Right atrium auricular region (tissue), 2 donors: ENCODE measurements at regions not wholly inside any gene's neighbourhood (a gene's known extent, or its start where the extent isn't known, plus 50 kb on each side); places are given as distances from the start of the nearest gene placed in this dataset.
A peak's percentile ranks its signal among the peaks of the same experiment; 100 is the strongest.

Source experiments
- DNase-seq: peaks from one replicate; pipeline ENCODE4 v3.0.0-alpha.2; 2019; ENCODE audit warnings: low spot score
- H3K27ac ChIP-seq, 2 donors: fragments of 200-600 bp; sonication (generic); 1 replicate in 1 of 2; 2 replicates in 1 of 2; pipeline ENCODE4 v1.5.1; 2016 to 2019
- H3K27me3 ChIP-seq, 2 donors: fragments of 200-600 bp; sonication (generic); one replicate each; pipeline versions ENCODE4 v1.5.1 to v1.6.0; 2017 to 2019
- H3K36me3 ChIP-seq: fragments of 200-600 bp; sonication (generic); one replicate; pipeline ENCODE4 v1.5.1; 2016
- H3K4me1 ChIP-seq, 2 donors: fragments of 200-600 bp; sonication (generic); one replicate each; pipeline versions ENCODE4 v1.5.1 to v1.6.0; 2017 to 2019
- H3K4me3 ChIP-seq, 2 donors: fragments of 200-600 bp; sonication (generic); 1 replicate in 1 of 2; 2 replicates in 1 of 2; pipeline ENCODE4 v1.5.1; 2017 to 2019; ENCODE audit warnings: mild to moderate bottlenecking in 1 of 2, moderate library complexity in 1 of 2
- H3K9me3 ChIP-seq, 2 donors: fragments of 200-600 bp; sonication (generic); one replicate each; pipeline ENCODE4 v1.5.1; 2019
- TF ChIP-seq, protein P1 (sequence below), 2 donors: fragments of 200-600 bp; sonication (generic); IDR thresholded peaks; one replicate each; pipeline ENCODE4 v1.5.1; 2019; ENCODE audit warnings: antibody characterized with exemption in 2 of 2

DNA sequence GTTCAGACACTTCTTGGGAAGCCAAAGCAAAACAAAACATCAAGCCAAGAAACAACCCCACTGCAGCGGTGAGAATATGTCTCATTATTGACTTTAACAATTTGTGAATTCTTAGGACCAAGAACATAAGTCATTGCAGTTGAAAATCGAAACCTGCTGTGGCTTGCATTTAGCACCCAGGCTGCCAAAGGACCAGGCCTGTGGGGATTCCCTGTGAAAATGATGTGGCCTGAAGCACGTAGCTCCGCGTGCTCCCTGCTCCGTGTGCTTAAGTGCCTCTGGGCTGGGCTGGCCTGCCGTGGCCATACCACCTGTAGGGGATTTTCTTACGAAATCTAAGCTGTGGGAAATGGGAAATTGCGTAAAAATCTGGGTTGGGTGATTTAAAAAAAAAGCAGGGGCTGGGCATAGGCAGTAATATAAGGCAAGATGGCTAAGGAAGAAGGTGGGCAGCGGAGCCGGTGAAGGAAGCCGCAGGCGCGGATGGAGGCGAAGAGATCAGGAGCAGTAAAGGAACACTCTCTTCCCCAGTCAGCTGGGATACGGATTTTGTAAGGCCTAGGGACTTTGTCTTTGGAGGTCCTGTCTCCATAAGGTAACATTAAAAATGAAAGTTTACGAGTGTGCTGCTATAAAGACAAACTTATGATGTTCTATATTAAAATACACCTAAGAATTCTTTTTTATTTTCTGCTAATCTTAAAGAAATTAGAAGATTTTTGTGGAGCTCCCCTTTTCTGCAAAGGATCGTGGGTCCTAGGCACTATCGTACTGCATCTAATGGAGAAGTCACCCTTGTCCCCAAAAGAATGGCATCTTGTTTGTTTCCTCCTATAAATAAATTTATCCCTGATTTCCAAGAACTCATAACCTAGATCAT is 189.6 kb upstream of the SEMA6A start:
- DNase-seq: no peak
- Histone ChIP-seq H3K4me1 (no peaks in the 10 kb centered on the region), H3K36me3 (no peaks in the 10 kb centered on the region), H3K4me3 (no peak overlapping the region), H3K27ac (no peak overlapping the region), H3K9me3 (no peaks in the 10 kb centered on the region), H3K27me3 (no peaks in the 10 kb centered on the region)
- TF ChIP-seq, protein P1, sequence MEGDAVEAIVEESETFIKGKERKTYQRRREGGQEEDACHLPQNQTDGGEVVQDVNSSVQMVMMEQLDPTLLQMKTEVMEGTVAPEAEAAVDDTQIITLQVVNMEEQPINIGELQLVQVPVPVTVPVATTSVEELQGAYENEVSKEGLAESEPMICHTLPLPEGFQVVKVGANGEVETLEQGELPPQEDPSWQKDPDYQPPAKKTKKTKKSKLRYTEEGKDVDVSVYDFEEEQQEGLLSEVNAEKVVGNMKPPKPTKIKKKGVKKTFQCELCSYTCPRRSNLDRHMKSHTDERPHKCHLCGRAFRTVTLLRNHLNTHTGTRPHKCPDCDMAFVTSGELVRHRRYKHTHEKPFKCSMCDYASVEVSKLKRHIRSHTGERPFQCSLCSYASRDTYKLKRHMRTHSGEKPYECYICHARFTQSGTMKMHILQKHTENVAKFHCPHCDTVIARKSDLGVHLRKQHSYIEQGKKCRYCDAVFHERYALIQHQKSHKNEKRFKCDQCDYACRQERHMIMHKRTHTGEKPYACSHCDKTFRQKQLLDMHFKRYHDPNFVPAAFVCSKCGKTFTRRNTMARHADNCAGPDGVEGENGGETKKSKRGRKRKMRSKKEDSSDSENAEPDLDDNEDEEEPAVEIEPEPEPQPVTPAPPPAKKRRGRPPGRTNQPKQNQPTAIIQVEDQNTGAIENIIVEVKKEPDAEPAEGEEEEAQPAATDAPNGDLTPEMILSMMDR (IDR thresholded peaks at IDR 0.05): no peak

DNA sequence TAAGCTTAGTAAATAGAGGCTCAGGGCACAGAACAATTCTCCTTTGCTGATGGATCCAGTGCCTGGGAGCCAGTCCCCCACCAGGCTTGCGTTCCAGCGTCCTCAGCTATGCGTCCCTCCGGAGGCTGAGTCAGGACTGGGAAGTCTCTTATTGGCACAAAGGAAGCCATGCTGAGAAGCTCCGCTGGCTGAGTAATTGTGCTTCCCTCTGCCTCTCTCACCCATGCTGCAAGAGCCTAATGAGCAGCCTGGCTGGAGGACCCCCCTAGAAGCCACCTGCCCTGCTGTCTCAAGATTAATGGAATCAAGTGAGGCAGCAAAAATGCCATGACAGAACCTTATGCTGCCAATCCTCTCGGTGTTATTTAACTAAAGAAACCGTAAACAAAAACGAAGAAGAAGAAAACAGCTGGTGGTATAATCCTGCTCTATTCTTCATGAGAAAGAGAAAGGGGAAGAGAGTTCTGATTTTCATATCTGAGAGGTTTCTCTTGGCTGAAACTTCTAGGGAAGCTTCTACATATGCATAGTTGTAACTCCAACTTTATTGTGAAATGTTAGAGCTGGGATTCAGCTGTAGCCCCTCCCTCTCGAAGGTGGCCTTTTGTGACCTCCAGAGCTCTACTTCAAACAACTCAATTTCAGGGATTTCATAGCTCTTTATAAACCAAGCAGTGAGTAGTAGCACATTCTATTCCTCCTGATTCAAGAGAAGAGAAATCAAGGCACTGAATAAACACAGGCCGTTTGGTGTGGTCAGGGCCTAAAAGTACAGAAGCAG is 185.4 kb upstream of the SEMA6A start:
- no peak overlapping the region for H3K27ac ChIP-seq
- DNase-seq: no peak
- no peaks in the 10 kb centered on the region for H3K4me1 ChIP-seq
- no peaks in the 10 kb centered on the region for H3K36me3 ChIP-seq
- TF ChIP-seq, protein P1 (IDR thresholded peaks at IDR 0.05): no peak
- H3K9me3 ChIP-seq: no peaks in the 10 kb centered on the region
- H3K27me3 ChIP-seq: no peaks in the 10 kb centered on the region
- no peak overlapping the region for H3K4me3 ChIP-seq

DNA sequence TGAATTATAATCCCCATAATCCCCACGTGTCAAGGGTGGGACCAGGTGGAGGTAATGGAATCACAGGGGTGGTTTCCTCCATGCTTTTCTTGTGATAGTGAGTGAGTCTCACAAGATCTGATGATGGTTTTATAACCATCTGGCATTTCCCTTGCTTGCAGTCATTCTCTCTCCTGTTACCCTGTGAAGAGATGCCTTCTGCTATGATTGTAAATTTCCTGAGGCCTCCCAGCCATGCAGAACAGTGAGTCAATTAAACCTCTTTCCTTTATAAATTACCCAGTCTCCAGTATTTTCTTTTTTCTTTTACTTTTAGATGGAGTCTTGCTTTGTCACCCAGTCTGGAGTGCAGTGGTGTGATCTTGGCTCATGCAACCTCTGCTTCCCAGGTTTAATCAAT is 182.7 kb upstream of the SEMA6A start:
- TF ChIP-seq, protein P1 (IDR thresholded peaks at IDR 0.05): no peak
- Histone ChIP-seq H3K27ac (no peak overlapping the region), H3K4me3 (no peak overlapping the region), H3K9me3 (no peaks in the 10 kb centered on the region), H3K27me3 (no peaks in the 10 kb centered on the region), H3K4me1 (no peaks in the 10 kb centered on the region), H3K36me3 (no peaks in the 10 kb centered on the region)
- no peak for DNase-seq

DNA sequence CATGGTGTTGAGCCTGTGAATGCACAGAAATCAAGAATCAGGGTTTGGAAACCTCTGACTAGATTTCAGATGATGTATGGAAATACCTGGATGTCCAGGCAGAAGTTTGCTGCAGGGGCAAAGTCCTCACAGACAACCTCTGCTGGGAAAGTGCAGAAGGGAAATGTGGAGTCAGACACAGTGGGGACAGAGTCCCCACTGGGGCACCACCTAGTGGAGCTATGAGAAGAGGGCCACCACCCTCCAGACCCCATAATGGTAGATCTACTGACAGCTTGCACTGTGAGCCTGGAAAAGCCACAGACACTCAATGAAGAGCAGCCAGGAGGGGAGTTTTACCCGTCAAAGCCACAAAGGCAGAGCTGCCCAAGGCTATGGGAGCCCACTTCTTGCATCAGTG is 181.9 kb upstream of the SEMA6A start:
- TF ChIP-seq, protein P1 (IDR thresholded peaks at IDR 0.05): peak in 1 of 2 donors; percentile 32
- Histone ChIP-seq H3K9me3 (no peaks in the 10 kb centered on the region), H3K27me3 (no peaks in the 10 kb centered on the region), H3K4me1 (no peaks in the 10 kb centered on the region), H3K4me3 (no peak overlapping the region), H3K27ac (no peak overlapping the region), H3K36me3 (no peaks in the 10 kb centered on the region)
- no peak for DNase-seq

DNA sequence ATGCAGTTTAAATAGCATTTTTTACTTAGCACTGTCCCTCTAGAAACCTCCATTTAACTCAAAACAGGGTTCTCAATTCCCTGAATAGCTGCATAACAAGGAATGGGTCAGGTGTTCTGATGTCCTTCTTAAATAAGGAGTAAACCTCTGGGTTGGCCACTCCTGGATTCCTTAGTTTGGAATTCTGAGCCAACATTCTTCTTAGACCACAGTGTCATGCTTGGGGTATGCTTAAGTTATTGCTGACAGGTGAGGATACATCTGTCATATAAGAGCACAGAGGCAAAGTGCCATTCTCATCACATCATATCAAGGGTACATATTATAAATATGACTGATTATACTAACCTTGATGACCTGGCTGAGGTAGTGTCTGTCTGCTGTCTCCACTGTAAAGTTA is 179.9 kb upstream of the SEMA6A start:
- no peak overlapping the region for H3K4me3 ChIP-seq
- H3K9me3 ChIP-seq: no peaks in the 10 kb centered on the region
- H3K36me3 ChIP-seq: no peaks in the 10 kb centered on the region
- H3K27me3 ChIP-seq: no peaks in the 10 kb centered on the region
- TF ChIP-seq, protein P1 (IDR thresholded peaks at IDR 0.05): no peak
- no peak for DNase-seq
- no peak overlapping the region for H3K27ac ChIP-seq
- H3K4me1 ChIP-seq: no peaks in the 10 kb centered on the region
